Fibroblast of the aortic adventitia (primary cell): ENCODE measurements at regions not wholly inside any gene's neighbourhood (a gene's known extent, or its start where the extent isn't known, plus 50 kb on each side); places are given as distances from the start of the nearest gene placed in this dataset.

ENCODE experiments used
- DNase-seq: peaks from one replicate; pipeline ENCODE4 v3.0.0-alpha.2; 2010; ENCODE audit warnings: low read depth
- H3K4me3 ChIP-seq: 2 replicates; pipeline ENCODE4 v1.5.1; 2011; ENCODE audit warnings: low read depth, mild to moderate bottlenecking, control low read depth, low read length, moderate library complexity
- CTCF ChIP-seq: IDR thresholded peaks from 2 replicates; pipeline ENCODE4 v1.5.1; 2011; ENCODE audit warnings: mild to moderate bottlenecking, low read length, control low read depth, inconsistent platforms; ENCODE audit not compliant: insufficient read depth

GRCh38 chr10:44049301-44050015 lies 335.4 kb downstream of the CXCL12 start:
- no peak overlapping the region for H3K4me3 ChIP-seq
- TF ChIP-seq CTCF, result no peak
- no peak for DNase-seq

GRCh38 chr10:44047361-44047760 lies 337.5 kb downstream of the CXCL12 start:
- no peak for TF ChIP-seq CTCF
- no peak for DNase-seq
- no peak overlapping the region for H3K4me3 ChIP-seq

- TF ChIP-seq CTCF, result peak; percentile 31
- peak; percentile 49 for DNase-seq
- H3K4me3 ChIP-seq, result no peak overlapping the region
Observed at GRCh38 chr10:44046605-44047004, 338.3 kb downstream of the CXCL12 start.

- no peak for DNase-seq
- H3K4me3 ChIP-seq, result no peak overlapping the region
- TF ChIP-seq CTCF, result no peak
Observed at GRCh38 chr10:44045020-44045419, 339.9 kb downstream of the CXCL12 start.

- no peak for DNase-seq
- no peak for TF ChIP-seq CTCF
- no peak overlapping the region for H3K4me3 ChIP-seq
Observed at GRCh38 chr10:44044549-44044948, 340.3 kb downstream of the CXCL12 start.

GRCh38 chr10:44043646-44044375 lies 341.1 kb downstream of the CXCL12 start:
- no peak for DNase-seq
- no peak for TF ChIP-seq CTCF
- H3K4me3 ChIP-seq, result no peak overlapping the region
